Peyer's patch (tissue), 4 donors: ENCODE measurements at regions not wholly inside any gene's neighbourhood (a gene's known extent, or its start where the extent isn't known, plus 50 kb on each side); places are given as distances from the start of the nearest gene placed in this dataset.

Experiments used
- DNase-seq, 3 donors: peaks; one replicate each; pipeline ENCODE4 v3.0.0-alpha.2; 2017 to 2019
- H3K27ac ChIP-seq, 4 donors: fragments of 200-600 bp; sonication (generic); one replicate each; pipeline ENCODE4 v1.5.1; 2016 to 2019
- H3K27me3 ChIP-seq, 2 donors: fragments of 200-600 bp; sonication (generic); one replicate each; pipeline ENCODE4 v1.5.1; 2019
- H3K36me3 ChIP-seq, 3 donors: fragments of 200-600 bp; sonication (generic); one replicate each; pipeline ENCODE4 v1.5.1; 2016 to 2019
- H3K4me1 ChIP-seq, 4 donors: fragments of 200-600 bp; sonication (generic); one replicate each; pipeline ENCODE4 v1.5.1; 2016 to 2019
- H3K4me3 ChIP-seq, 4 donors: fragments of 200-600 bp; sonication (generic); 1 replicate in 3 of 4; 2 replicates in 1 of 4; pipeline ENCODE4 v1.5.1; 2016 to 2019; ENCODE audit warnings: mild to moderate bottlenecking in 1 of 4
- H3K9me3 ChIP-seq, 4 donors: fragments of 200-600 bp; sonication (generic); one replicate each; pipeline ENCODE4 v1.5.1; 2016 to 2019; ENCODE audit warnings: mild to moderate bottlenecking in 1 of 4
- CTCF ChIP-seq, 6 experiments: fragments of 450-650 bp in 4 of 6; fragments of 200-600 bp in 2 of 6; sonication (generic) in 1 of 6; IDR thresholded peaks; one replicate each; pipeline ENCODE4 v1.5.1; 2017 to 2019; ENCODE audit warnings: antibody characterized with exemption in 6 of 6, mild to moderate bottlenecking in 3 of 6, moderate library complexity in 1 of 6
- POLR2A ChIP-seq, 2 donors: fragments of 450-650 bp; IDR thresholded peaks; one replicate each; pipeline ENCODE4 v1.5.1; 2017; ENCODE audit warnings: antibody characterized with exemption in 2 of 2, mild to moderate bottlenecking in 2 of 2, moderate library complexity in 2 of 2

GRCh38 chr9:117926031-117926658 lies 221.9 kb downstream of the TLR4 start:
- no peaks in the 10 kb centered on the region for H3K36me3 ChIP-seq
- no peaks in the 10 kb centered on the region for H3K9me3 ChIP-seq
- TF ChIP-seq POLR2A (IDR thresholded peaks at IDR 0.05) (no peak), CTCF (IDR thresholded peaks at IDR 0.05) (no peak)
- no peak for DNase-seq
- no peak overlapping the region for H3K27ac ChIP-seq
- no peaks in the 10 kb centered on the region for H3K4me1 ChIP-seq
- H3K4me3 ChIP-seq = no peak overlapping the region
- H3K27me3 ChIP-seq = no peaks in the 10 kb centered on the region

- H3K4me3 ChIP-seq = no peak overlapping the region
- DNase-seq = no peak
- H3K9me3 ChIP-seq = no peaks in the 10 kb centered on the region
- TF ChIP-seq CTCF (IDR thresholded peaks at IDR 0.05) (no peak), POLR2A (IDR thresholded peaks at IDR 0.05) (no peak)
- no peak overlapping the region for H3K27ac ChIP-seq
- H3K36me3 ChIP-seq = no peaks in the 10 kb centered on the region
- no peaks in the 10 kb centered on the region for H3K27me3 ChIP-seq
- H3K4me1 ChIP-seq = no peaks in the 10 kb centered on the region
Measured at GRCh38 chr9:117927354-117927753, 223.2 kb downstream of the TLR4 start.

GRCh38 chr9:117929868-117930267 lies 225.7 kb downstream of the TLR4 start:
- H3K9me3 ChIP-seq = no peaks in the 10 kb centered on the region
- H3K27ac ChIP-seq = no peak overlapping the region
- H3K36me3 ChIP-seq = no peaks in the 10 kb centered on the region
- TF ChIP-seq CTCF (IDR thresholded peaks at IDR 0.05) (no peak), POLR2A (IDR thresholded peaks at IDR 0.05) (no peak)
- H3K4me1 ChIP-seq = no peaks in the 10 kb centered on the region
- H3K4me3 ChIP-seq = no peak overlapping the region
- no peaks in the 10 kb centered on the region for H3K27me3 ChIP-seq
- DNase-seq = no peak

GRCh38 chr9:117932585-117932984 lies 228.4 kb downstream of the TLR4 start:
- Histone ChIP-seq H3K27ac (no peak overlapping the region), H3K4me1 (no peaks in the 10 kb centered on the region), H3K36me3 (no peaks in the 10 kb centered on the region), H3K4me3 (no peak overlapping the region), H3K9me3 (no peaks in the 10 kb centered on the region), H3K27me3 (no peaks in the 10 kb centered on the region)
- no peak for TF ChIP-seq POLR2A (IDR thresholded peaks at IDR 0.05)
- no peak for TF ChIP-seq CTCF (IDR thresholded peaks at IDR 0.05)
- DNase-seq = no peak

GRCh38 chr9:117936185-117937130 lies 232.3 kb downstream of the TLR4 start:
- Histone ChIP-seq H3K4me1 (no peaks in the 10 kb centered on the region), H3K4me3 (no peak overlapping the region), H3K9me3 (no peaks in the 10 kb centered on the region), H3K27me3 (no peaks in the 10 kb centered on the region), H3K27ac (no peak overlapping the region), H3K36me3 (no peaks in the 10 kb centered on the region)
- no peak for DNase-seq
- TF ChIP-seq CTCF (IDR thresholded peaks at IDR 0.05) = no peak
- no peak for TF ChIP-seq POLR2A (IDR thresholded peaks at IDR 0.05)
